GM23338 (cell line): ENCODE measurements at regions not wholly inside any gene's neighbourhood (a gene's known extent, or its start where the extent isn't known, plus 50 kb on each side); places are given as distances from the start of the nearest gene placed in this dataset.

Experiments used
- CREB1 ChIP-seq: fragments of 250-450 bp; sonication (Bioruptor Pico); IDR thresholded peaks from 2 replicates; pipeline ENCODE4 v1.5.0; 2020; ENCODE audit warnings: low read depth, mild to moderate bottlenecking, moderate library complexity
- ETS1 ChIP-seq: IDR thresholded peaks from 2 replicates; pipeline ENCODE4 v1.6.1; 2016; ENCODE audit warnings: antibody characterized with exemption
- EZH2 ChIP-seq: fragments of 200-600 bp; sonication (generic); IDR thresholded peaks from one replicate; pipeline ENCODE4 v1.8.0; 2017; ENCODE audit warnings: antibody characterized with exemption, mild to moderate bottlenecking, low read depth; ENCODE audit not compliant: unreplicated experiment
- EZH2phosphoT487 ChIP-seq: fragments of 200-600 bp; sonication (generic); IDR thresholded peaks from one replicate; pipeline ENCODE4 v1.8.1; 2018; ENCODE audit warnings: antibody characterized with exemption; ENCODE audit not compliant: unreplicated experiment
- JUNB ChIP-seq: IDR thresholded peaks from one replicate; pipeline ENCODE4 v1.6.1; 2016; ENCODE audit warnings: antibody characterized with exemption; ENCODE audit not compliant: unreplicated experiment
- NANOG ChIP-seq: IDR thresholded peaks from 2 replicates; pipeline ENCODE4 v1.6.1; 2016; ENCODE audit warnings: antibody characterized with exemption, borderline replicate concordance
- POLR2AphosphoS5 ChIP-seq: IDR thresholded peaks from 2 replicates; pipeline ENCODE4 v1.6.1; 2016; ENCODE audit warnings: antibody characterized with exemption, low read depth
- REST ChIP-seq: IDR thresholded peaks from one replicate; pipeline ENCODE4 v1.6.1; 2018; ENCODE audit warnings: antibody characterized with exemption; ENCODE audit not compliant: unreplicated experiment
- ZNF114 ChIP-seq: fragments of 250-450 bp; sonication (Bioruptor Pico); IDR thresholded peaks from 2 replicates; pipeline ENCODE4 v1.5.0; 2020; ENCODE audit warnings: mild to moderate bottlenecking, moderate library complexity
- TF ChIP-seq, protein P1 (sequence below), 2 experiments: fragments of 200-600 bp in 1 of 2; sonication (generic) in 1 of 2; conservative IDR thresholded peaks; 2 replicates each; pipeline versions ENCODE4 v1.5.1 to v1.6.1; 2016 to 2017; ENCODE audit warnings: antibody characterized with exemption in 2 of 2, low read depth in 2 of 2, mild to moderate bottlenecking in 2 of 2, moderate library complexity in 1 of 2

- TF ChIP-seq EZH2 (no peak), JUNB (no peak), POLR2AphosphoS5 (no peak), EZH2phosphoT487 (no peak), REST (no peak), ETS1 (no peak), CREB1 (CRISPR knock-in tag) (no peak), ZNF114 (CRISPR knock-in tag) (no peak), NANOG (no peak)
- TF ChIP-seq, protein P1, sequence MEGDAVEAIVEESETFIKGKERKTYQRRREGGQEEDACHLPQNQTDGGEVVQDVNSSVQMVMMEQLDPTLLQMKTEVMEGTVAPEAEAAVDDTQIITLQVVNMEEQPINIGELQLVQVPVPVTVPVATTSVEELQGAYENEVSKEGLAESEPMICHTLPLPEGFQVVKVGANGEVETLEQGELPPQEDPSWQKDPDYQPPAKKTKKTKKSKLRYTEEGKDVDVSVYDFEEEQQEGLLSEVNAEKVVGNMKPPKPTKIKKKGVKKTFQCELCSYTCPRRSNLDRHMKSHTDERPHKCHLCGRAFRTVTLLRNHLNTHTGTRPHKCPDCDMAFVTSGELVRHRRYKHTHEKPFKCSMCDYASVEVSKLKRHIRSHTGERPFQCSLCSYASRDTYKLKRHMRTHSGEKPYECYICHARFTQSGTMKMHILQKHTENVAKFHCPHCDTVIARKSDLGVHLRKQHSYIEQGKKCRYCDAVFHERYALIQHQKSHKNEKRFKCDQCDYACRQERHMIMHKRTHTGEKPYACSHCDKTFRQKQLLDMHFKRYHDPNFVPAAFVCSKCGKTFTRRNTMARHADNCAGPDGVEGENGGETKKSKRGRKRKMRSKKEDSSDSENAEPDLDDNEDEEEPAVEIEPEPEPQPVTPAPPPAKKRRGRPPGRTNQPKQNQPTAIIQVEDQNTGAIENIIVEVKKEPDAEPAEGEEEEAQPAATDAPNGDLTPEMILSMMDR (conservative IDR thresholded peaks at IDR 0.05; ENCODE audit: low read depth in 2 of 2) = no peak
These were observed 479.1 kb downstream of the KDM5D start for GRCh38 chrY:19265404-19265803.
